Naive thymus-derived CD4-positive, alpha-beta T cell (primary cell): ENCODE measurements at regions not wholly inside any gene's neighbourhood (a gene's known extent, or its start where the extent isn't known, plus 50 kb on each side); places are given as distances from the start of the nearest gene placed in this dataset.

Source experiments
- ATAC-seq: fragments of 150-1000 bp; cut with Tn5 transposase; 2 replicates; pipeline ENCODE4 v1.10.0; 2021; ENCODE audit warnings: mild to moderate bottlenecking, moderate library complexity
- CTCF ChIA-PET: fragments of 350-600 bp; sonication (Branson Sonifier 250); formaldehyde crosslinking; loops from one replicate; lab custom pipeline; 2021; ENCODE audit warnings: antibody characterized with exemption; lab: Charles Lee
- POLR2A ChIA-PET: fragments of 350-600 bp; sonication (Branson Sonifier 250); formaldehyde crosslinking; loops from one replicate; lab custom pipeline; 2021; ENCODE audit warnings: antibody characterized with exemption, inconsistent platforms; lab: Charles Lee
- DNase-seq, 9 donors: peaks; one replicate each; pipeline versions ENCODE4 v3.0.0 to v3.0.0-alpha.2; 2020 to 2022; ENCODE audit warnings: mixed read lengths in 1 of 9
- H3K27ac ChIP-seq: one replicate; pipeline ENCODE4 v1.7.0; 2013; ENCODE audit warnings: mild to moderate bottlenecking, low read depth, low read length, moderate library complexity
- H3K27me3 ChIP-seq, 2 donors: one replicate each; pipeline ENCODE4 v1.7.0; 2013; ENCODE audit warnings: low read length in 2 of 2, mild to moderate bottlenecking in 2 of 2, moderate library complexity in 2 of 2; ENCODE audit not compliant: control insufficient read depth in 2 of 2, insufficient read depth in 2 of 2
- H3K36me3 ChIP-seq, 3 experiments: 1 replicate in 2 of 3; 2 replicates in 1 of 3; pipeline ENCODE4 v1.7.0; 2013; ENCODE audit warnings: low read length in 3 of 3, mild to moderate bottlenecking in 3 of 3, moderate library complexity in 1 of 3; ENCODE audit not compliant: insufficient read depth in 3 of 3, control insufficient read depth in 2 of 3
- H3K4me1 ChIP-seq, 2 donors: one replicate each; pipeline ENCODE4 v1.7.0; 2013; ENCODE audit warnings: low read length in 2 of 2, mild to moderate bottlenecking in 2 of 2, moderate library complexity in 1 of 2; ENCODE audit not compliant: control insufficient read depth in 2 of 2, insufficient read depth in 2 of 2
- H3K4me3 ChIP-seq: 2 replicates; pipeline ENCODE4 v1.7.0; 2013; ENCODE audit warnings: mild to moderate bottlenecking, low read length
- H3K9me3 ChIP-seq, 3 experiments: 1 replicate in 2 of 3; 2 replicates in 1 of 3; pipeline ENCODE4 v1.7.0; 2013; ENCODE audit warnings: low read length in 3 of 3; ENCODE audit not compliant: control insufficient read depth in 2 of 3
- H3K27ac Mint-ChIP-seq, 9 donors: one replicate each; pipeline ENCODE4 v1.8.0; 2020 to 2022; ENCODE audit warnings: mixed read lengths in 9 of 9, mild to moderate bottlenecking in 8 of 9, moderate library complexity in 5 of 9, inconsistent platforms in 2 of 9
- H3K27me3 Mint-ChIP-seq, 5 donors: one replicate each; pipeline ENCODE4 v1.8.0; 2021 to 2022; ENCODE audit warnings: mixed read lengths in 5 of 5, mild to moderate bottlenecking in 1 of 5
- H3K36me3 Mint-ChIP-seq, 5 donors: one replicate each; pipeline ENCODE4 v1.8.0; 2020 to 2022; ENCODE audit warnings: mixed read lengths in 5 of 5, mild to moderate bottlenecking in 3 of 5, inconsistent platforms in 1 of 5
- H3K4me1 Mint-ChIP-seq, 7 donors: one replicate each; pipeline ENCODE4 v1.8.0; 2020 to 2022; ENCODE audit warnings: mixed read lengths in 7 of 7, mild to moderate bottlenecking in 3 of 7, inconsistent platforms in 1 of 7
- H3K4me3 Mint-ChIP-seq, 10 donors: one replicate each; pipeline ENCODE4 v1.8.0; 2020 to 2022; ENCODE audit warnings: mild to moderate bottlenecking in 10 of 10, mixed read lengths in 10 of 10, moderate library complexity in 6 of 10, inconsistent platforms in 2 of 10
- H3K9me3 Mint-ChIP-seq, 11 donors: one replicate each; pipeline ENCODE4 v1.8.0; 2020 to 2022; ENCODE audit warnings: mixed read lengths in 11 of 11, mild to moderate bottlenecking in 4 of 11, inconsistent platforms in 1 of 11, moderate library complexity in 1 of 11
- intact Hi-C, 2 donors: fragments of 100-400 bp; cut with micrococcal nuclease; formaldehyde crosslinking; loops; one replicate each; pipeline ENCODE4 v1.15.1; 2023

DNA sequence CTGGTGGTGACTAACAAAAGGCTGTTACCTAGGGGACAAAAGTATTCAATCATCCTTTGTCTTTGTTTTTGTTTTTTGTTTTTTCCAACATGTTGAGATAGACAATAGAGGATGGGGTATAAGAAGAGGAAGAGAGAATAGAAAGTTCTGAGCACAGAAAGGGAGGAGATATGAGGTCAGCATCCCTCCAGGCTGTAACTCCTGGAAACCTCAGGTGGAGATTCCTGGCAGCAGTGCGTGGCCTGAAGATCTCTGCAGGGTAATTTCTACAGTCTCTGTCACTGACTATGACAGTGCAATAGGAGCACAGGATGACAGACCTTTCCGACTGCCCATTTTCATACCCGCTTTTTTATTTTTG lies 112.1 kb downstream of the ADRB2 start:
- DNase-seq (no peak), ATAC-seq (no peak)
- Histone ChIP-seq H3K4me1 (no peaks in the 10 kb centered on the region), H3K27ac (no peak overlapping the region), H3K9me3 (no peaks in the 10 kb centered on the region), H3K27me3 (no peaks in the 10 kb centered on the region), H3K4me3 (no peak overlapping the region), H3K36me3 (no peaks in the 10 kb centered on the region)
- peaks cover 0 to 23% (median 7%) of the 10 kb centered on the region in 5 donors for H3K27me3 Mint-ChIP-seq
- H3K27ac Mint-ChIP-seq, result no peak overlapping the region
- H3K4me3 Mint-ChIP-seq, result no peak overlapping the region
- no peaks in the 10 kb centered on the region for H3K36me3 Mint-ChIP-seq
- ChIA-PET POLR2A (no interaction called here), CTCF (no interaction called here)
- H3K4me1 Mint-ChIP-seq, result no peaks in the 10 kb centered on the region
- intact Hi-C loops, result no loop called here
- no peaks in the 10 kb centered on the region for H3K9me3 Mint-ChIP-seq

DNA sequence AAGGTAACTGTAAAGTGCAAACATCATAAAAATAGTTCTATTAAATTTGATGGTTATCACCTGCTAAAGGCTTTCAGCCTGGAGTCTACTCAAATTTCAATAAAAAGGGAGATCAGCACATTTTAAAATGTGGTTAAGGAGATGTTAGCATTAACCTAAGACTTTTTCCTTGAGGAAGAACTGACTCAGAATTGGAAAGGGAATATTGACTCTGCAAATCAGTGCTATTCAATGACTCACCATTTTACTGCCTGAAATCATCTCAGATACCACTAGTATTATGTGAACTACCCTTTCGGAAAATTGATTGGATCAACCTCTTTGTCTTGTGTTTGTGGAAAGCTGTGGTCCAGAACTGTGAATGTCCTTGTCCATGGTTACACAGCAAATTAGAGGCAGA lies 113.3 kb downstream of the ADRB2 start:
- DNase-seq (no peak), ATAC-seq (no peak)
- H3K27me3 ChIP-seq, result no peaks in the 10 kb centered on the region
- H3K36me3 ChIP-seq, result no peaks in the 10 kb centered on the region
- Mint-ChIP-seq H3K9me3 (no peaks in the 10 kb centered on the region), H3K4me3 (no peak overlapping the region), H3K27ac (no peak overlapping the region), H3K27me3 (peaks cover 0 to 20% (median 7%) of the 10 kb centered on the region in 5 donors), H3K36me3 (no peaks in the 10 kb centered on the region), H3K4me1 (no peaks in the 10 kb centered on the region)
- POLR2A ChIA-PET, result no interaction called here
- no peaks in the 10 kb centered on the region for H3K9me3 ChIP-seq
- no peaks in the 10 kb centered on the region for H3K4me1 ChIP-seq
- CTCF ChIA-PET, result no interaction called here
- no peak overlapping the region for H3K27ac ChIP-seq
- H3K4me3 ChIP-seq, result no peak overlapping the region
- intact Hi-C loops, result no loop called here

- Histone ChIP-seq H3K27me3 (no peaks in the 10 kb centered on the region), H3K9me3 (no peaks in the 10 kb centered on the region), H3K4me1 (no peaks in the 10 kb centered on the region), H3K4me3 (no peak overlapping the region), H3K27ac (no peak overlapping the region), H3K36me3 (no peaks in the 10 kb centered on the region)
- Mint-ChIP-seq H3K4me3 (no peak overlapping the region), H3K27me3 (peaks cover 0 to 19% (median 4%) of the 10 kb centered on the region in 5 donors), H3K9me3 (no peaks in the 10 kb centered on the region), H3K27ac (no peak overlapping the region), H3K4me1 (no peaks in the 10 kb centered on the region), H3K36me3 (no peaks in the 10 kb centered on the region)
- intact Hi-C loops, result no loop called here
- DNase-seq (no peak), ATAC-seq (no peak)
- ChIA-PET POLR2A (no interaction called here), CTCF (interaction anchor here (0.6 kb wide), 1 partner anchor 327 kb away, joined by 3 read pairs; no protein-coding TSS in a partner anchor)
Observed at GRCh38 chr5:148941810-148942209, 115.4 kb downstream of the ADRB2 start.

GRCh38 chr5:148949841-148950470 lies 112.9 kb downstream of the SH3TC2 start:
- intact Hi-C loops, result no loop called here
- H3K27me3 ChIP-seq, result no peaks in the 10 kb centered on the region
- H3K4me1 ChIP-seq, result no peaks in the 10 kb centered on the region
- DNase-seq (no peak), ATAC-seq (no peak)
- no peaks in the 10 kb centered on the region for H3K36me3 Mint-ChIP-seq
- H3K27ac ChIP-seq, result no peak overlapping the region
- peaks cover 0 to 4% (median 0%) of the 10 kb centered on the region in 5 donors for H3K27me3 Mint-ChIP-seq
- no peak overlapping the region for H3K4me3 Mint-ChIP-seq
- H3K36me3 ChIP-seq, result no peaks in the 10 kb centered on the region
- ChIA-PET POLR2A (no interaction called here), CTCF (interaction anchor here (1.7 kb wide), 1 partner anchor 218 kb away, joined by 4 read pairs; no protein-coding TSS in a partner anchor)
- H3K4me1 Mint-ChIP-seq, result peaks cover 0 to 2% (median 0%) of the 10 kb centered on the region in 7 donors
- H3K27ac Mint-ChIP-seq, result no peak overlapping the region
- H3K4me3 ChIP-seq, result no peak overlapping the region
- H3K9me3 Mint-ChIP-seq, result peaks cover 0 to 1% (median 0%) of the 10 kb centered on the region in 11 donors
- H3K9me3 ChIP-seq, result no peaks in the 10 kb centered on the region

DNA sequence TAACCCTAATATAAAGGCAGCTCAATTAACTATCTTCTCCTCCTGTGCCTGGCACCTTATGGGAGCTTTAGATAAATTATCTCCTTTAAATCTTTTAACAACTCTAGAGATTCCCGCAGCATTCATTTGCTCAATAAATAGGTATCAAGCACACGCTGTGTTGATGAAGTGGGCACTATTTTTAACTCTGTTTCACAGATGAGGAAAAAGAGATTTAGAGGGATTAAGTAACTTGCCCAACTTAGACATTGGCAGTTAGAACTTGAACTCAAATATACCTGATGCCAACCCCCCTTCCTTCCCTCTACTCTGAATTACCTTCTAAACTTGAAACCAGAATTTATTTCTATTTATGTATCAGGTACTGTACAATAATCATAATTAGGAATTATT lies 112.4 kb downstream of the SH3TC2 start:
- no peaks in the 10 kb centered on the region for H3K36me3 ChIP-seq
- no peaks in the 10 kb centered on the region for H3K27me3 ChIP-seq
- POLR2A ChIA-PET, result no interaction called here
- no peak overlapping the region for H3K4me3 ChIP-seq
- H3K9me3 Mint-ChIP-seq, result peaks cover 0 to 1% (median 0%) of the 10 kb centered on the region in 11 donors
- H3K36me3 Mint-ChIP-seq, result no peaks in the 10 kb centered on the region
- no peaks in the 10 kb centered on the region for H3K4me1 ChIP-seq
- DNase-seq (no peak), ATAC-seq (no peak)
- H3K4me1 Mint-ChIP-seq, result peaks cover 0 to 2% (median 0%) of the 10 kb centered on the region in 7 donors
- CTCF ChIA-PET, result interaction anchor here (0.8 to 1.7 kb wide), 3 partner anchors 209 to 219 kb away, joined by 4 read pairs; no protein-coding TSS in a partner anchor
- H3K27ac ChIP-seq, result no peak overlapping the region
- no peak overlapping the region for H3K27ac Mint-ChIP-seq
- intact Hi-C loops, result no loop called here
- H3K9me3 ChIP-seq, result no peaks in the 10 kb centered on the region
- H3K27me3 Mint-ChIP-seq, result peaks cover 0 to 4% (median 0%) of the 10 kb centered on the region in 5 donors
- H3K4me3 Mint-ChIP-seq, result no peak overlapping the region

- Histone ChIP-seq H3K4me1 (no peaks in the 10 kb centered on the region), H3K4me3 (no peak overlapping the region), H3K27me3 (no peaks in the 10 kb centered on the region), H3K27ac (no peak overlapping the region), H3K9me3 (no peaks in the 10 kb centered on the region), H3K36me3 (no peaks in the 10 kb centered on the region)
- Mint-ChIP-seq H3K27me3 (peaks cover 0 to 4% (median 0%) of the 10 kb centered on the region in 5 donors), H3K36me3 (no peaks in the 10 kb centered on the region), H3K9me3 (peaks cover 0 to 1% (median 0%) of the 10 kb centered on the region in 11 donors), H3K27ac (no peak overlapping the region), H3K4me3 (no peak overlapping the region), H3K4me1 (peaks cover 0 to 2% (median 0%) of the 10 kb centered on the region in 7 donors)
- POLR2A ChIA-PET, result no interaction called here
- CTCF ChIA-PET, result interaction anchor here (0.8 to 1.7 kb wide), 3 partner anchors 210 to 219 kb away, joined by 4 read pairs; no protein-coding TSS in a partner anchor
- no peak for ATAC-seq
- no peak for DNase-seq
- intact Hi-C loops, result no loop called here
Observed at GRCh38 chr5:148950892-148951291, 112.0 kb downstream of the SH3TC2 start.

DNA sequence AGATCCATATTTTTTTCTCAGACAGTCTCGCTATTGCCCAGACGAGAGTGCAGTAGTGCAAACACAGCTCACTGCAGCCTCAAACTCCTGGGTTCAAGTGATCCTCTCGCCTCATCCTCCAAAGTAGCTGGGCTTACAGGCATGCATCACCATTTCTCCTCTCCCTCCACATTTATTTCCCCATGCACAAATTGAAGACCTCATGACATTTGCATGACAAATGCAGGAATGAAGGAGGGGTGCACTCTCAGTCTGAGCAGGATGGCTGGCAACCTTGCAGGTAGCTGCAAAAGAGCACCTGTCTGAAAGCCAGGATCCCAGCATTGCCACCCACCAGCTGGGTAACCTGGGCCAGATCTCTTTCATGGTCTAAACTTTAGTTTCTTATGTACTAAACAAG lies 111.2 kb downstream of the SH3TC2 start:
- no peaks in the 10 kb centered on the region for H3K36me3 ChIP-seq
- no peak for DNase-seq
- Mint-ChIP-seq H3K36me3 (no peaks in the 10 kb centered on the region), H3K4me1 (peaks cover 0 to 2% (median 0%) of the 10 kb centered on the region in 7 donors), H3K9me3 (peaks cover 0 to 1% (median 0%) of the 10 kb centered on the region in 11 donors), H3K27me3 (peaks cover 0 to 4% (median 0%) of the 10 kb centered on the region in 5 donors), H3K4me3 (no peak overlapping the region), H3K27ac (no peak overlapping the region)
- intact Hi-C loops, result no loop called here
- H3K27me3 ChIP-seq, result no peaks in the 10 kb centered on the region
- CTCF ChIA-PET, result interaction anchor here (0.7 to 1.7 kb wide), 3 partner anchors 211 to 424 kb away, joined by 3 to 4 read pairs (median 4); no protein-coding TSS in a partner anchor
- H3K9me3 ChIP-seq, result no peaks in the 10 kb centered on the region
- POLR2A ChIA-PET, result no interaction called here
- no peak for ATAC-seq
- no peak overlapping the region for H3K4me3 ChIP-seq
- no peak overlapping the region for H3K27ac ChIP-seq
- no peaks in the 10 kb centered on the region for H3K4me1 ChIP-seq
